HEK293 (cell line): ENCODE measurements at regions not wholly inside any gene's neighbourhood (a gene's known extent, or its start where the extent isn't known, plus 50 kb on each side); places are given as distances from the start of the nearest gene placed in this dataset.

ENCODE experiments used
- CTCF ChIA-PET: fragments of 350-600 bp; formaldehyde crosslinking; extraction: SDS; loops from one replicate; lab custom pipeline; 2021; ENCODE audit warnings: antibody characterized with exemption; lab: Yijun Ruan, JAX
- POLR2A ChIA-PET: fragments of 300-600 bp; formaldehyde crosslinking; extraction: SDS; loops from one replicate; lab custom pipeline; 2020; ENCODE audit warnings: antibody characterized with exemption, inconsistent platforms; lab: Yijun Ruan, JAX
- H3K27ac ChIP-seq: fragments of 200-500 bp; sonication (Bioruptor generic); 2 replicates; pipeline ENCODE4 v1.5.1; 2014; ENCODE audit warnings: low read depth, low read length, control low read depth, inconsistent platforms; ENCODE audit errors: extremely low read depth
- H3K36me3 ChIP-seq, 2 experiments: fragments of 200-500 bp in 1 of 2; sonication (Bioruptor generic) in 1 of 2; 1 replicate in 1 of 2; 2 replicates in 1 of 2; pipeline ENCODE4 v1.5.1; 2014 to 2017; ENCODE audit warnings: inconsistent platforms in 2 of 2, low read length in 2 of 2; ENCODE audit not compliant: control insufficient read depth in 2 of 2, insufficient read depth in 1 of 2
- H3K4me1 ChIP-seq: fragments of 200-500 bp; sonication (Bioruptor generic); 2 replicates; pipeline ENCODE4 v1.5.1; 2014; ENCODE audit warnings: mild to moderate bottlenecking, low read length, inconsistent platforms; ENCODE audit not compliant: control insufficient read depth, insufficient read depth
- H3K4me3 ChIP-seq: 2 replicates; pipeline ENCODE4 v1.5.1; 2011; ENCODE audit warnings: low read depth, mild to moderate bottlenecking, control low read depth, low read length, moderate library complexity
- H3K9me3 ChIP-seq: fragments of 200-500 bp; sonication (Bioruptor generic); 2 replicates; pipeline ENCODE4 v1.5.1; 2014; ENCODE audit warnings: low read depth, low read length, inconsistent platforms; ENCODE audit not compliant: control insufficient read depth, insufficient read depth
- FEZF1 ChIP-seq: fragments of 450-650 bp; formaldehyde crosslinking; IDR thresholded peaks from 2 replicates; pipeline ENCODE4 v1.5.1; 2016; ENCODE audit warnings: missing biosample characterization, missing genetic modification characterization
- GLIS1 ChIP-seq: fragments of 450-650 bp; formaldehyde crosslinking; IDR thresholded peaks from 2 replicates; pipeline ENCODE4 v1.5.1; 2016; ENCODE audit warnings: missing biosample characterization, missing genetic modification characterization
- KLF10 ChIP-seq: fragments of 450-650 bp; IDR thresholded peaks from 2 replicates; pipeline ENCODE4 v1.5.1; 2018; ENCODE audit warnings: missing biosample characterization, mild to moderate bottlenecking, missing genetic modification characterization
- KLF9 ChIP-seq: fragments of 450-650 bp; formaldehyde crosslinking; IDR thresholded peaks from 2 replicates; pipeline ENCODE4 v1.5.1; 2016; ENCODE audit warnings: missing biosample characterization, missing genetic modification characterization, low read depth
- PATZ1 ChIP-seq: fragments of 450-650 bp; formaldehyde crosslinking; IDR thresholded peaks from 2 replicates; pipeline ENCODE4 v1.5.1; 2016; ENCODE audit warnings: missing biosample characterization, missing genetic modification characterization
- SP7 ChIP-seq: fragments of 450-650 bp; formaldehyde crosslinking; IDR thresholded peaks from 2 replicates; pipeline ENCODE4 v1.5.1; 2016; ENCODE audit warnings: missing biosample characterization, missing genetic modification characterization
- TRIM28 ChIP-seq: IDR thresholded peaks from 2 replicates; pipeline ENCODE4 v1.6.1; 2011; ENCODE audit warnings: low read length, control low read depth, borderline replicate concordance
- WT1 ChIP-seq: fragments of 450-650 bp; formaldehyde crosslinking; IDR thresholded peaks from 2 replicates; pipeline ENCODE4 v1.5.1; 2016; ENCODE audit warnings: missing biosample characterization, missing genetic modification characterization
- YY2 ChIP-seq: fragments of 450-650 bp; formaldehyde crosslinking; IDR thresholded peaks from 2 replicates; pipeline ENCODE4 v1.5.1; 2016; ENCODE audit warnings: missing biosample characterization, missing genetic modification characterization
- ZBTB26 ChIP-seq: fragments of 450-650 bp; formaldehyde crosslinking; optimal IDR thresholded peaks from 2 replicates; pipeline ENCODE3; 2016; ENCODE audit warnings: missing biosample characterization, mild to moderate bottlenecking, missing genetic modification characterization
- ZBTB44 ChIP-seq: fragments of 450-650 bp; IDR thresholded peaks from 2 replicates; pipeline ENCODE4 v1.5.1; 2018; ENCODE audit warnings: missing biosample characterization, mild to moderate bottlenecking, missing genetic modification characterization
- ZNF132 ChIP-seq: fragments of 450-650 bp; formaldehyde crosslinking; IDR thresholded peaks from 2 replicates; pipeline ENCODE4 v1.5.1; 2017; ENCODE audit warnings: missing biosample characterization, missing genetic modification characterization, borderline replicate concordance
- ZNF202 ChIP-seq: fragments of 450-650 bp; formaldehyde crosslinking; IDR thresholded peaks from 2 replicates; pipeline ENCODE4 v1.5.1; 2016; ENCODE audit warnings: missing biosample characterization, missing genetic modification characterization, borderline replicate concordance
- ZNF23 ChIP-seq: fragments of 450-650 bp; formaldehyde crosslinking; IDR thresholded peaks from 2 replicates; pipeline ENCODE4 v1.5.1; 2016; ENCODE audit warnings: missing biosample characterization, missing genetic modification characterization, borderline replicate concordance
- ZNF280C ChIP-seq: fragments of 450-650 bp; formaldehyde crosslinking; IDR thresholded peaks from 2 replicates; pipeline ENCODE4 v1.5.1; 2016; ENCODE audit warnings: missing biosample characterization, missing genetic modification characterization
- ZNF335 ChIP-seq: fragments of 450-650 bp; formaldehyde crosslinking; conservative IDR thresholded peaks from 2 replicates; pipeline ENCODE4 v1.5.1; 2016; ENCODE audit warnings: missing biosample characterization, missing genetic modification characterization
- ZNF426 ChIP-seq: fragments of 450-650 bp; formaldehyde crosslinking; IDR thresholded peaks from 2 replicates; pipeline ENCODE4 v1.5.1; 2017; ENCODE audit warnings: missing biosample characterization, missing genetic modification characterization, mild to moderate bottlenecking, inconsistent platforms, moderate library complexity
- ZNF521 ChIP-seq: fragments of 450-650 bp; formaldehyde crosslinking; IDR thresholded peaks from 2 replicates; pipeline ENCODE4 v1.5.1; 2017; ENCODE audit warnings: missing biosample characterization, mild to moderate bottlenecking, missing genetic modification characterization
- ZNF610 ChIP-seq: fragments of 450-650 bp; formaldehyde crosslinking; IDR thresholded peaks from 2 replicates; pipeline ENCODE4 v1.5.1; 2016; ENCODE audit warnings: missing biosample characterization, missing genetic modification characterization, borderline replicate concordance
- ZSCAN30 ChIP-seq: fragments of 450-650 bp; IDR thresholded peaks from 2 replicates; pipeline ENCODE4 v1.5.1; 2018; ENCODE audit warnings: missing biosample characterization, mild to moderate bottlenecking, missing genetic modification characterization, moderate library complexity

GRCh38 chr15:39362821-39363561, 217.9 kb upstream of the THBS1 start:
- Histone ChIP-seq H3K4me3 (no peak overlapping the region), H3K4me1 (peaks cover 16% of the 10 kb centered on the region), H3K9me3 (no peaks in the 10 kb centered on the region), H3K27ac (peak overlapping the region; percentile 54)
- CTCF ChIA-PET: interaction anchor here (0.7 kb wide), 2 partner anchors 121 to 210 kb away, joined by 3 to 4 read pairs; no protein-coding TSS in a partner anchor
- TF ChIP-seq ZNF610 (tag by site-specific recombination): no peak
- no peak for TF ChIP-seq YY2 (tag by site-specific recombination)
- no peak for TF ChIP-seq ZNF521
- no peak for TF ChIP-seq PATZ1
- no peak for TF ChIP-seq TRIM28
- no peak for TF ChIP-seq ZNF280C (tag by site-specific recombination)
- peak; percentile 71 for TF ChIP-seq FEZF1
- no peak for TF ChIP-seq ZSCAN30 (tag by site-specific recombination)
- TF ChIP-seq ZNF23 (tag by site-specific recombination): no peak
- no peak for TF ChIP-seq ZNF426
- peak; percentile 76 for TF ChIP-seq GLIS1 (tag by site-specific recombination)
- no peak for TF ChIP-seq ZNF202 (tag by site-specific recombination)
- no peak for TF ChIP-seq ZNF132 (tag by site-specific recombination)
- no peak for TF ChIP-seq KLF9
- TF ChIP-seq ZNF335 (tag by site-specific recombination): 0 out of 2 replicates have a peak, but pooled peaks have one; percentile 27
- TF ChIP-seq ZBTB44: peak; percentile 10; the same call in 1 of the 2 replicates
- TF ChIP-seq KLF10: no peak
- no peak for TF ChIP-seq ZBTB26 (tag by site-specific recombination)
- 0 out of 2 replicates have a peak, but pooled peaks have one; percentile 14 for TF ChIP-seq WT1 (tag by site-specific recombination)
- no peak for TF ChIP-seq SP7 (tag by site-specific recombination)
- TF ChIP-seq, all 188 proteins: peak for 5
- no peaks in the 10 kb centered on the region for H3K36me3 ChIP-seq
- POLR2A ChIA-PET: interaction anchor here (0.5 to 1.4 kb wide), 5 partner anchors 30 to 1240 kb away, joined by 3 to 6 read pairs (median 3); partner anchors contain the start of gene THBS1
